ENCODE measurements at regions not wholly inside any gene's neighbourhood (a gene's known extent, or its start where the extent isn't known, plus 50 kb on each side); places are given as distances from the start of the nearest gene placed in this dataset.
"Not testable (repeated sequence)": the region's sequence is repeated elsewhere in the genome, so short reads cannot be mapped to it uniquely, and the experiment has no call there.

- peaks cover 4% of the 10 kb centered on the region for H3K4me1 Mint-ChIP-seq (ENCODE audit: low read depth, unreplicated experiment)
- FAIRE-seq, result no peak
- TF ChIP-seq, protein P1, sequence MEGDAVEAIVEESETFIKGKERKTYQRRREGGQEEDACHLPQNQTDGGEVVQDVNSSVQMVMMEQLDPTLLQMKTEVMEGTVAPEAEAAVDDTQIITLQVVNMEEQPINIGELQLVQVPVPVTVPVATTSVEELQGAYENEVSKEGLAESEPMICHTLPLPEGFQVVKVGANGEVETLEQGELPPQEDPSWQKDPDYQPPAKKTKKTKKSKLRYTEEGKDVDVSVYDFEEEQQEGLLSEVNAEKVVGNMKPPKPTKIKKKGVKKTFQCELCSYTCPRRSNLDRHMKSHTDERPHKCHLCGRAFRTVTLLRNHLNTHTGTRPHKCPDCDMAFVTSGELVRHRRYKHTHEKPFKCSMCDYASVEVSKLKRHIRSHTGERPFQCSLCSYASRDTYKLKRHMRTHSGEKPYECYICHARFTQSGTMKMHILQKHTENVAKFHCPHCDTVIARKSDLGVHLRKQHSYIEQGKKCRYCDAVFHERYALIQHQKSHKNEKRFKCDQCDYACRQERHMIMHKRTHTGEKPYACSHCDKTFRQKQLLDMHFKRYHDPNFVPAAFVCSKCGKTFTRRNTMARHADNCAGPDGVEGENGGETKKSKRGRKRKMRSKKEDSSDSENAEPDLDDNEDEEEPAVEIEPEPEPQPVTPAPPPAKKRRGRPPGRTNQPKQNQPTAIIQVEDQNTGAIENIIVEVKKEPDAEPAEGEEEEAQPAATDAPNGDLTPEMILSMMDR (IDR thresholded peaks at IDR 0.05; ENCODE audit: insufficient read depth, low read depth, low read length), result no peak
- no peak for TF ChIP-seq EZH2 (IDR thresholded peaks at IDR 0.05; ENCODE audit: insufficient read depth, low read length)
- no peak overlapping the region for H3K4me2 ChIP-seq (ENCODE audit: low read length)
- H3K9ac ChIP-seq (ENCODE audit: low read length), result no peak overlapping the region
- no peaks in the 10 kb centered on the region for H3K36me3 Mint-ChIP-seq (ENCODE audit: low read depth, unreplicated experiment)
- H3K9me3 ChIP-seq (ENCODE audit: insufficient read depth, low read depth, low read length), result peaks cover 4% of the 10 kb centered on the region
- no peaks in the 10 kb centered on the region for H3K27me3 ChIP-seq (ENCODE audit: insufficient read depth, low read length)
- H3K36me3 ChIP-seq (ENCODE audit: insufficient read depth, low read length), result no peaks in the 10 kb centered on the region
- H3K27me3 Mint-ChIP-seq (ENCODE audit: low read depth, unreplicated experiment), result no peaks in the 10 kb centered on the region
- H3K4me1 ChIP-seq (ENCODE audit: insufficient read depth, low read length), result no peaks in the 10 kb centered on the region
- H3K79me2 ChIP-seq (ENCODE audit: insufficient read depth, low read length), result no peaks in the 10 kb centered on the region
- H4K20me1 ChIP-seq (ENCODE audit: insufficient read depth, low read length), result no peaks in the 10 kb centered on the region
- no peak overlapping the region for H2AFZ ChIP-seq (ENCODE audit: low read depth, low read length)
- DNase-seq (ENCODE audit: low read depth), result no peak
- H3K4me3 ChIP-seq (ENCODE audit: insufficient read depth, low read depth, low read length), result no peak overlapping the region
- peaks cover 23% of the 10 kb centered on the region for H3K9me3 Mint-ChIP-seq (ENCODE audit: unreplicated experiment)
- H3K27ac Mint-ChIP-seq (ENCODE audit: unreplicated experiment), result no peak overlapping the region
- no peak overlapping the region for H3K27ac ChIP-seq (ENCODE audit: low read depth, low read length)
- no peak overlapping the region for H3K4me3 Mint-ChIP-seq (ENCODE audit: unreplicated experiment)
These were observed 309.8 kb upstream of the LRRC3B start for GRCh38 chr3:26312816-26313215.

GRCh38 chr3:26316472-26316871, 306.1 kb upstream of the LRRC3B start:
- Mint-ChIP-seq H3K36me3 (ENCODE audit: low read depth, unreplicated experiment) (no peaks in the 10 kb centered on the region), H3K27me3 (ENCODE audit: low read depth, unreplicated experiment) (no peaks in the 10 kb centered on the region), H3K9me3 (ENCODE audit: unreplicated experiment) (peaks cover 10% of the 10 kb centered on the region), H3K4me1 (ENCODE audit: low read depth, unreplicated experiment) (peaks cover 4% of the 10 kb centered on the region), H3K27ac (ENCODE audit: unreplicated experiment) (no peak overlapping the region), H3K4me3 (ENCODE audit: unreplicated experiment) (no peak overlapping the region)
- H3K36me3 ChIP-seq (ENCODE audit: insufficient read depth, low read length), result no peaks in the 10 kb centered on the region
- no peak overlapping the region for H3K27ac ChIP-seq (ENCODE audit: low read depth, low read length)
- no peaks in the 10 kb centered on the region for H4K20me1 ChIP-seq (ENCODE audit: insufficient read depth, low read length)
- H3K9me3 ChIP-seq (ENCODE audit: insufficient read depth, low read depth, low read length), result peaks cover 2% of the 10 kb centered on the region
- no peaks in the 10 kb centered on the region for H3K27me3 ChIP-seq (ENCODE audit: insufficient read depth, low read length)
- H3K9ac ChIP-seq (ENCODE audit: low read length), result no peak overlapping the region
- H3K4me1 ChIP-seq (ENCODE audit: insufficient read depth, low read length), result no peaks in the 10 kb centered on the region
- TF ChIP-seq, protein P1 (IDR thresholded peaks at IDR 0.05; ENCODE audit: insufficient read depth, low read depth, low read length), result no peak
- TF ChIP-seq EZH2 (IDR thresholded peaks at IDR 0.05; ENCODE audit: insufficient read depth, low read length), result no peak
- H3K79me2 ChIP-seq (ENCODE audit: insufficient read depth, low read length), result no peaks in the 10 kb centered on the region
- FAIRE-seq (no peak), DNase-seq (ENCODE audit: low read depth) (no peak)
- no peak overlapping the region for H3K4me2 ChIP-seq (ENCODE audit: low read length)
- H2AFZ ChIP-seq (ENCODE audit: low read depth, low read length), result no peak overlapping the region
- no peak overlapping the region for H3K4me3 ChIP-seq (ENCODE audit: insufficient read depth, low read depth, low read length)

DNA sequence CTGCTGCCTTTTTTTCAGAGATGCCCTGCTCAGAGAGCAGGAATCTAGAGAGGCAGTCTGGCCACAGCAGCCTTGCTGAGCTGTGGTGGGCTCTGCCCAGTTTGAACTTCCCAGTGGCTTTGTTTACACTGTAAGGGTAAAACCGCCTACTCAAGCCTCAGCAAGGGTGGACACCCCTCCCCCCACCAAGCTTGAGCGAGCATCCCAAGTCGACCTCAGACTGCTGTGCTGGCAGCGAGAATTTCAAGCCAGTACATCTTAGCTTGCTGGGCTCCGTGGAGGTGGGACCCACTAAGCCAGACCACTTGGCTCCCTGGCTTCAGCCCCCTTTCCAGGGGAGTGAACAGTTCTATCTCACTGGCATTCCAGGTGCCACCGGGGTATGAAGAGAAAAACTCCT, 298.8 kb upstream of the LRRC3B start:
- H3K79me2 ChIP-seq (ENCODE audit: insufficient read depth, low read length); H3K4me1 ChIP-seq (ENCODE audit: insufficient read depth, low read length); H3K9me3 ChIP-seq (ENCODE audit: insufficient read depth, low read depth, low read length); H3K4me3 Mint-ChIP-seq (ENCODE audit: unreplicated experiment); H3K27me3 ChIP-seq (ENCODE audit: insufficient read depth, low read length); H4K20me1 ChIP-seq (ENCODE audit: insufficient read depth, low read length); H3K27ac Mint-ChIP-seq (ENCODE audit: unreplicated experiment); H3K4me1 Mint-ChIP-seq (ENCODE audit: low read depth, unreplicated experiment); H3K4me2 ChIP-seq (ENCODE audit: low read length); H3K4me3 ChIP-seq (ENCODE audit: insufficient read depth, low read depth, low read length); H2AFZ ChIP-seq (ENCODE audit: low read depth, low read length); H3K27ac ChIP-seq (ENCODE audit: low read depth, low read length); FAIRE-seq; H3K27me3 Mint-ChIP-seq (ENCODE audit: low read depth, unreplicated experiment); H3K36me3 ChIP-seq (ENCODE audit: insufficient read depth, low read length); DNase-seq (ENCODE audit: low read depth); H3K9ac ChIP-seq (ENCODE audit: low read length); H3K36me3 Mint-ChIP-seq (ENCODE audit: low read depth, unreplicated experiment): not testable (repeated sequence)
- peaks cover 12% of the 10 kb centered on the region for H3K9me3 Mint-ChIP-seq (ENCODE audit: unreplicated experiment)

Measured in astrocyte (in vitro differentiated cells and primary cell).